ENCODE measurements at regions not wholly inside any gene's neighbourhood (a gene's known extent, or its start where the extent isn't known, plus 50 kb on each side); places are given as distances from the start of the nearest gene placed in this dataset.
"Not testable (repeated sequence)": the region's sequence is repeated elsewhere in the genome, so short reads cannot be mapped to it uniquely, and the experiment has no call there.

GRCh38 chr2:225781145-225781544 lies 381.6 kb downstream of the NYAP2 start:
- no peak for DNase-seq

GRCh38 chr2:225779829-225780228 lies 380.3 kb downstream of the NYAP2 start:
- DNase-seq = no peak

GRCh38 chr2:225773148-225773547 lies 373.6 kb downstream of the NYAP2 start:
- no peak for DNase-seq

- no peak for DNase-seq
These were observed 372.2 kb downstream of the NYAP2 start for GRCh38 chr2:225771701-225772100.

GRCh38 chr2:225768741-225769140 lies 369.2 kb downstream of the NYAP2 start:
- no peak for DNase-seq

GRCh38 chr2:225766431-225766830 lies 366.9 kb downstream of the NYAP2 start:
- no peak for DNase-seq

GRCh38 chr2:225765820-225766219 lies 366.3 kb downstream of the NYAP2 start:
- no peak for DNase-seq

GRCh38 chr2:225764346-225764745 lies 364.8 kb downstream of the NYAP2 start:
- DNase-seq = no peak

GRCh38 chr2:225763711-225764110 lies 364.2 kb downstream of the NYAP2 start:
- DNase-seq = no peak

- no peak for DNase-seq
These were observed 361.9 kb downstream of the NYAP2 start for GRCh38 chr2:225761396-225761795.

- no peak for DNase-seq
These were observed 357.7 kb downstream of the NYAP2 start for GRCh38 chr2:225757248-225757647.

- DNase-seq = no peak
These were observed 356.7 kb downstream of the NYAP2 start for GRCh38 chr2:225756198-225756597.

- DNase-seq = no peak
These were observed 349.1 kb downstream of the NYAP2 start for GRCh38 chr2:225748609-225749008.

GRCh38 chr2:225743996-225744395 lies 344.5 kb downstream of the NYAP2 start:
- not testable (repeated sequence) for DNase-seq

GRCh38 chr2:225742487-225742886 lies 343.0 kb downstream of the NYAP2 start:
- no peak for DNase-seq

GRCh38 chr2:225740086-225740485 lies 340.6 kb downstream of the NYAP2 start:
- no peak for DNase-seq

GRCh38 chr2:225739328-225739727 lies 339.8 kb downstream of the NYAP2 start:
- DNase-seq = no peak

- no peak for DNase-seq
These were observed 339.2 kb downstream of the NYAP2 start for GRCh38 chr2:225738735-225739134.

- no peak for DNase-seq
These were observed 338.0 kb downstream of the NYAP2 start for GRCh38 chr2:225737556-225737955.

GRCh38 chr2:225735844-225736243 lies 336.3 kb downstream of the NYAP2 start:
- no peak for DNase-seq

GRCh38 chr2:225725726-225726125 lies 326.2 kb downstream of the NYAP2 start:
- DNase-seq = no peak
